MM.1S (cell line): ENCODE measurements at regions not wholly inside any gene's neighbourhood (a gene's known extent, or its start where the extent isn't known, plus 50 kb on each side); places are given as distances from the start of the nearest gene placed in this dataset.

Source experiments
- DNase-seq: peaks from one replicate; pipeline ENCODE4 v3.0.0-alpha.2; 2015
- H2AFZ ChIP-seq: fragments of 300-600 bp; sonication (generic); 2 replicates; pipeline ENCODE4 v1.6.0; 2016; ENCODE audit warnings: antibody characterized with exemption, low read length
- H3F3A ChIP-seq: fragments of 300-600 bp; sonication (generic); 2 replicates; pipeline ENCODE4 v1.6.1; 2016; ENCODE audit warnings: mild to moderate bottlenecking, antibody characterized with exemption, low read length, moderate library complexity, mixed read lengths; ENCODE audit not compliant: insufficient read depth
- H3K27ac ChIP-seq: fragments of 300-600 bp; sonication (generic); 2 replicates; pipeline ENCODE4 v1.5.1; 2016; ENCODE audit warnings: mild to moderate bottlenecking, low read length
- H3K27me3 ChIP-seq: fragments of 300-600 bp; sonication (generic); replicated peaks from 2 replicates; pipeline ENCODE4 v1.6.0; 2016; ENCODE audit warnings: low read length; ENCODE audit not compliant: insufficient read depth
- H3K36me3 ChIP-seq: fragments of 300-600 bp; sonication (generic); replicated peaks from 2 replicates; pipeline ENCODE4 v1.6.1; 2016; ENCODE audit warnings: mild to moderate bottlenecking, low read length, mixed read lengths; ENCODE audit not compliant: insufficient read depth
- H3K4me1 ChIP-seq: fragments of 300-600 bp; sonication (generic); 2 replicates; pipeline ENCODE4 v1.6.1; 2016; ENCODE audit warnings: low read length, mixed read lengths
- H3K4me2 ChIP-seq: fragments of 300-600 bp; sonication (generic); 2 replicates; pipeline ENCODE4 v1.6.0; 2016; ENCODE audit warnings: low read depth, low read length
- H3K4me3 ChIP-seq: fragments of 300-600 bp; sonication (generic); 2 replicates; pipeline ENCODE4 v1.5.1; 2016; ENCODE audit warnings: low read length, mixed read lengths
- H3K79me2 ChIP-seq: fragments of 300-600 bp; sonication (generic); 2 replicates; pipeline ENCODE4 v1.6.1; 2016; ENCODE audit warnings: mixed run types, low read length, mixed read lengths
- H3K9ac ChIP-seq: fragments of 300-600 bp; sonication (generic); 2 replicates; pipeline ENCODE4 v1.6.1; 2016; ENCODE audit warnings: low read length, mixed read lengths
- H3K9me2 ChIP-seq: fragments of 300-600 bp; sonication (generic); replicated peaks from 2 replicates; pipeline ENCODE4 v1.6.1; 2016; ENCODE audit warnings: mild to moderate bottlenecking, low read length, mixed read lengths; ENCODE audit not compliant: insufficient read depth
- H3K9me3 ChIP-seq: fragments of 300-600 bp; sonication (generic); replicated peaks from 2 replicates; pipeline ENCODE4 v1.6.1; 2016; ENCODE audit warnings: mild to moderate bottlenecking, low read length, mixed read lengths; ENCODE audit not compliant: insufficient read depth
- H4K20me1 ChIP-seq: fragments of 300-600 bp; sonication (generic); 2 replicates; pipeline ENCODE4 v1.6.1; 2016; ENCODE audit warnings: mild to moderate bottlenecking, low read length, moderate library complexity, mixed read lengths; ENCODE audit not compliant: insufficient read depth
- EZH2 ChIP-seq: fragments of 300-600 bp; sonication (generic); optimal IDR thresholded peaks from 2 replicates; pipeline ENCODE3; 2017; ENCODE audit warnings: low read depth, mild to moderate bottlenecking, antibody characterized with exemption, low read length, mixed read lengths
- EZH2phosphoT487 ChIP-seq: fragments of 300-600 bp; sonication (generic); IDR thresholded peaks from 2 replicates; pipeline ENCODE4 v1.6.1; 2018; ENCODE audit warnings: antibody characterized with exemption, low read length
- TF ChIP-seq, protein P1 (sequence below): fragments of 300-600 bp; sonication (generic); IDR thresholded peaks from 2 replicates; pipeline ENCODE4 v1.5.1; 2016; ENCODE audit warnings: antibody characterized with exemption, low read length, mixed read lengths

DNA sequence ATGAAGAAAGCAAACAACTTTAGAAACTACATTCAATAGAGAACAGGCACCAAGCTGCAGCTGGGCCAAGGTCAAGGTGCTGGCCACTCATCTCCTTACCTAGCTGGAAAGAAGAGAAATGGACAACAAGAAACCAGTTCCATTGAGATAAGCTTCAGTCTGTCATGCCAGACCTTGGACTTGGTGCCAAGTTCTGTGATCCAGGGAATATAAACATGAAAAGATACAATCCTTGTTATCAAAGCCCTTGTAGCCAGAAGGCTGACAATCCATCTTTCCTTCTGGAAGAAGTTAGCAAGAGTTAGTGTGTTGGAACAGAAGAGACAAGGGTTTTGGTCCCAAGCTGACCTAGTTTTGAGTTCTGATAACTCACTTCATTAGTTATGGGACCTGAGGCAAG is 227.5 kb downstream of the ACTL7B start:
- Histone ChIP-seq H3K27ac (no peak overlapping the region), H3K4me3 (no peak overlapping the region), H3K4me1 (no peaks in the 10 kb centered on the region), H3K36me3 (no peaks in the 10 kb centered on the region), H4K20me1 (no peaks in the 10 kb centered on the region), H3K27me3 (no peaks in the 10 kb centered on the region), H2AFZ (no peak overlapping the region), H3K79me2 (no peaks in the 10 kb centered on the region), H3K9ac (no peak overlapping the region), H3K9me2 (no peaks in the 10 kb centered on the region), H3K4me2 (no peak overlapping the region), H3F3A (no peaks in the 10 kb centered on the region), H3K9me3 (no peaks in the 10 kb centered on the region)
- no peak for TF ChIP-seq EZH2phosphoT487
- TF ChIP-seq, protein P1, sequence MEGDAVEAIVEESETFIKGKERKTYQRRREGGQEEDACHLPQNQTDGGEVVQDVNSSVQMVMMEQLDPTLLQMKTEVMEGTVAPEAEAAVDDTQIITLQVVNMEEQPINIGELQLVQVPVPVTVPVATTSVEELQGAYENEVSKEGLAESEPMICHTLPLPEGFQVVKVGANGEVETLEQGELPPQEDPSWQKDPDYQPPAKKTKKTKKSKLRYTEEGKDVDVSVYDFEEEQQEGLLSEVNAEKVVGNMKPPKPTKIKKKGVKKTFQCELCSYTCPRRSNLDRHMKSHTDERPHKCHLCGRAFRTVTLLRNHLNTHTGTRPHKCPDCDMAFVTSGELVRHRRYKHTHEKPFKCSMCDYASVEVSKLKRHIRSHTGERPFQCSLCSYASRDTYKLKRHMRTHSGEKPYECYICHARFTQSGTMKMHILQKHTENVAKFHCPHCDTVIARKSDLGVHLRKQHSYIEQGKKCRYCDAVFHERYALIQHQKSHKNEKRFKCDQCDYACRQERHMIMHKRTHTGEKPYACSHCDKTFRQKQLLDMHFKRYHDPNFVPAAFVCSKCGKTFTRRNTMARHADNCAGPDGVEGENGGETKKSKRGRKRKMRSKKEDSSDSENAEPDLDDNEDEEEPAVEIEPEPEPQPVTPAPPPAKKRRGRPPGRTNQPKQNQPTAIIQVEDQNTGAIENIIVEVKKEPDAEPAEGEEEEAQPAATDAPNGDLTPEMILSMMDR: no peak
- TF ChIP-seq EZH2: no peak
- DNase-seq: no peak

DNA sequence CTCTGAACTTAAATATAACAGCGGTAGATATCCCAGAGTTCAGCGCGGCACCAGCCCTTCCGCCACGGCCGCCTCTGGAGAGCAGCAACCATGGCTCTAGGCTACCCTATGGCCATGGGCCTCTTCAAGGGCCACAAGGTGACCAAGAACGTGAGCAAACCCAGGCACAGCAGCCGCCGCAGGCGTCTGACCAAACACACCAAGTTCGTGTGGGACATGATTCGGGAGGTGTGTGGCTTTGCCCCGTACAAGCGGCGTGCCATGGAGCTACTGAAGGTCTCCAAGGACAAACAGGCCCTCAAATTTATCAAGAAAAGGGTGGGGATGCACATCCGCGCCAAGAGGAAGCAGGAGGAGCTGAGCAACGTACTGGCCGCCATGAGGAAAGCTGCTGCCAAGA is 229.0 kb downstream of the ACTL7B start:
- H3K79me2 ChIP-seq: no peaks in the 10 kb centered on the region
- no peak overlapping the region for H3K4me3 ChIP-seq
- no peaks in the 10 kb centered on the region for H3K4me1 ChIP-seq
- no peak overlapping the region for H3K27ac ChIP-seq
- no peaks in the 10 kb centered on the region for H4K20me1 ChIP-seq
- TF ChIP-seq, protein P1: no peak
- TF ChIP-seq EZH2phosphoT487: no peak
- no peak for TF ChIP-seq EZH2
- no peaks in the 10 kb centered on the region for H3F3A ChIP-seq
- no peak for DNase-seq
- no peak overlapping the region for H2AFZ ChIP-seq
- no peaks in the 10 kb centered on the region for H3K36me3 ChIP-seq
- H3K4me2 ChIP-seq: no peak overlapping the region
- no peaks in the 10 kb centered on the region for H3K9me3 ChIP-seq
- H3K9ac ChIP-seq: no peak overlapping the region
- no peaks in the 10 kb centered on the region for H3K9me2 ChIP-seq
- no peaks in the 10 kb centered on the region for H3K27me3 ChIP-seq

DNA sequence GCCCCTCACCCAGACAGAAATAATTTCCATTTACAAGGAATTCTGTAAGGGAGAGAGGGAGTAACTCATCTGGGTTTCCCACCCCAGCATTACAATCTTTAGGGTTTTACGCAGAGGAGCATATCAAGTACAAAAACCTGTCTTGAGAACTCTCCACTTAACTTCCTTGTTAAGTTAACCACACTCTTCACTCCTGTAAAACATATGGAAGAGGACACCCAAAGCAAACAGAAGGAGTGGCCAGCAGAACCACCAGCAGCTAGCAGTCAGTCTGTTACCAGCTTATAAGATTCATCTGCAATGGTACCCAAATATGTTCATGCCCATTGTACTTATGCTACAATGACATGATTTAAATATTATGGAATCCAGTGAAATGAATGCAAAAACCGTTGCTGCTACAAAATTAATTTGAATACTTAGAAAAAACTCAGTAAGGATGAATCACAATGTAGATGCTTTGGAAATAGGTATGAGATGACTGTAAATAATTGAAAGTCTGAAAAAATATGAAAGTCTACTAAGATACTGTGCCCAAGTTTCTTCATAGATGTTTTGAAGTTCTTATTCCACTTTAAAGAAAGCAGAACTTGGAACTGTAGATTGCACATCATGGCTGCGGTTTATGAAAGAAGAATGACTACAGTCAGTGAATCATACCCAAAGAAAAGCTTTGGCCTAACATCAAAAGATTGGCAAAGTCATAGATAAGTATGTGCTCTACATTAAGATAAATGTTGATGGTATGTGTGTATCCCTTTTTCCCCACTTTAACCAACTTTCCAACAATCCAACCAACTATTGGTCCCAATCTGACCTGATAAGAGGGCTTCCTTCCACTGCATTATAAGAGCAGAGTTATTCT is 233.6 kb downstream of the ACTL7B start:
- H3K27me3 ChIP-seq: no peaks in the 10 kb centered on the region
- no peak overlapping the region for H3K9ac ChIP-seq
- no peaks in the 10 kb centered on the region for H3F3A ChIP-seq
- H3K79me2 ChIP-seq: no peaks in the 10 kb centered on the region
- no peak for DNase-seq
- H3K4me2 ChIP-seq: no peak overlapping the region
- H3K36me3 ChIP-seq: no peaks in the 10 kb centered on the region
- H3K4me3 ChIP-seq: no peak overlapping the region
- no peaks in the 10 kb centered on the region for H3K9me3 ChIP-seq
- no peak overlapping the region for H3K27ac ChIP-seq
- H3K9me2 ChIP-seq: no peaks in the 10 kb centered on the region
- no peaks in the 10 kb centered on the region for H4K20me1 ChIP-seq
- no peak overlapping the region for H2AFZ ChIP-seq
- no peaks in the 10 kb centered on the region for H3K4me1 ChIP-seq
- TF ChIP-seq, protein P1: no peak
- no peak for TF ChIP-seq EZH2phosphoT487
- no peak for TF ChIP-seq EZH2
